Neuronal stem cell (in vitro differentiated cells): ENCODE measurements at regions not wholly inside any gene's neighbourhood (a gene's known extent, or its start where the extent isn't known, plus 50 kb on each side); places are given as distances from the start of the nearest gene placed in this dataset.

Experiments used
- DNase-seq: peaks from one replicate; pipeline ENCODE4 v3.0.0-alpha.2; 2013; ENCODE audit warnings: low spot score
- H2AFZ ChIP-seq: one replicate; pipeline ENCODE4 v1.6.1; 2013; ENCODE audit warnings: mild to moderate bottlenecking, low read length, inconsistent platforms
- H2AK5ac ChIP-seq: 2 replicates; pipeline ENCODE4 v1.6.1; 2013; ENCODE audit warnings: low read depth, mild to moderate bottlenecking, inconsistent platforms, low read length, moderate library complexity, mixed read lengths
- H2BK120ac ChIP-seq: 2 replicates; pipeline ENCODE4 v1.6.1; 2013; ENCODE audit warnings: low read depth, mild to moderate bottlenecking, inconsistent platforms, low read length, moderate library complexity, mixed read lengths
- H2BK12ac ChIP-seq: one replicate; pipeline ENCODE4 v1.6.1; 2013; ENCODE audit warnings: low read length, inconsistent platforms
- H2BK15ac ChIP-seq: 2 replicates; pipeline ENCODE4 v1.6.1; 2013; ENCODE audit warnings: mild to moderate bottlenecking, low read length, inconsistent platforms, mixed read lengths
- H2BK5ac ChIP-seq: one replicate; pipeline ENCODE4 v1.6.1; 2013; ENCODE audit warnings: inconsistent platforms, mild to moderate bottlenecking, low read length, moderate library complexity
- H3K14ac ChIP-seq: one replicate; pipeline ENCODE4 v1.6.1; 2013; ENCODE audit warnings: low read length, inconsistent platforms
- H3K18ac ChIP-seq: 2 replicates; pipeline ENCODE4 v1.6.1; 2013; ENCODE audit warnings: low read length, inconsistent platforms
- H3K23ac ChIP-seq: 2 replicates; pipeline ENCODE4 v1.6.1; 2013; ENCODE audit warnings: low read depth, mild to moderate bottlenecking, mixed read lengths, low read length, inconsistent platforms; ENCODE audit not compliant: poor library complexity
- H3K27ac ChIP-seq: replicated peaks from 3 replicates; pipeline ENCODE4 v1.5.1; 2013; ENCODE audit warnings: low read length, inconsistent platforms
- H3K27me3 ChIP-seq, 3 experiments: 2 replicates each; pipeline ENCODE4 v1.6.1; 2013; ENCODE audit warnings: low read length in 3 of 3, mild to moderate bottlenecking in 2 of 3, inconsistent platforms in 1 of 3, low read depth in 1 of 3, mixed read lengths in 1 of 3, moderate library complexity in 1 of 3; ENCODE audit not compliant: control insufficient read depth in 3 of 3, insufficient read depth in 3 of 3
- H3K36me3 ChIP-seq, 2 donors: replicated peaks in 1 of 2; 2 replicates each; pipeline ENCODE4 v1.6.1; 2013; ENCODE audit warnings: low read length in 2 of 2; ENCODE audit not compliant: control insufficient read depth in 2 of 2, insufficient read depth in 2 of 2
- H3K4ac ChIP-seq: 2 replicates; pipeline ENCODE4 v1.6.1; 2013; ENCODE audit warnings: inconsistent platforms, mild to moderate bottlenecking, low read length, moderate library complexity
- H3K4me1 ChIP-seq, 2 donors: 1 replicate in 1 of 2; 2 replicates in 1 of 2; pipeline ENCODE4 v1.6.1; 2013; ENCODE audit warnings: low read length in 2 of 2, low read depth in 1 of 2; ENCODE audit not compliant: control insufficient read depth in 2 of 2, insufficient read depth in 1 of 2
- H3K4me2 ChIP-seq: one replicate; pipeline ENCODE4 v1.6.1; 2013; ENCODE audit warnings: mild to moderate bottlenecking, low read length, inconsistent platforms; ENCODE audit not compliant: insufficient read depth, poor library complexity, severe bottlenecking
- H3K4me3 ChIP-seq, 2 donors: 2 replicates each; pipeline ENCODE4 v1.5.1; 2013; ENCODE audit warnings: low read length in 2 of 2, mild to moderate bottlenecking in 2 of 2, inconsistent platforms in 1 of 2, moderate library complexity in 1 of 2
- H3K79me1 ChIP-seq: one replicate; pipeline ENCODE4 v1.6.1; 2013; ENCODE audit warnings: low read depth, mild to moderate bottlenecking, inconsistent platforms, low read length, moderate library complexity
- H3K9ac ChIP-seq: one replicate; pipeline ENCODE4 v1.6.1; 2013; ENCODE audit warnings: mild to moderate bottlenecking, low read depth, low read length, inconsistent platforms; ENCODE audit not compliant: poor library complexity
- H3K9me3 ChIP-seq, 2 donors: replicated peaks in 1 of 2; 2 replicates each; pipeline versions ENCODE3 to v1.6.1; 2013; ENCODE audit warnings: low read length in 2 of 2, mild to moderate bottlenecking in 2 of 2, inconsistent platforms in 1 of 2, low read depth in 1 of 2, mixed read lengths in 1 of 2, moderate library complexity in 1 of 2; ENCODE audit not compliant: control insufficient read depth in 2 of 2, insufficient read depth in 1 of 2
- H4K8ac ChIP-seq: one replicate; pipeline ENCODE4 v1.6.1; 2013; ENCODE audit warnings: low read depth, mild to moderate bottlenecking, inconsistent platforms, low read length, moderate library complexity
- H4K91ac ChIP-seq: one replicate; pipeline ENCODE4 v1.6.1; 2013; ENCODE audit warnings: low read length, low read depth, mild to moderate bottlenecking, inconsistent platforms; ENCODE audit not compliant: poor library complexity
- WGBS, 2 donors: extraction: QIAGEN DNeasy Blood & Tissue Kit; methylation state at CpG; one replicate each; pipeline ENCODE4 v1.1.7; 2013; ENCODE audit warnings: missing lambda C conversion rate in 2 of 2, mixed read lengths in 1 of 2; ENCODE audit not compliant: insufficient read length in 2 of 2, insufficient replicate concordance in 1 of 2; ENCODE audit errors: extremely low coverage in 2 of 2; 5-methylcytosine and 5-hydroxymethylcytosine counted together

GRCh38 chr11:29310725-29311342, 706.0 kb downstream of the KCNA4 start:
- H3K14ac ChIP-seq: no peak overlapping the region
- no peak for DNase-seq
- H4K91ac ChIP-seq: no peak overlapping the region
- H3K27me3 ChIP-seq: no peaks in the 10 kb centered on the region
- H3K9ac ChIP-seq: no peak overlapping the region
- no CpG with 5 or more reads among the region's 3 CpGs for WGBS, 2 donors
- no peak overlapping the region for H3K4me3 ChIP-seq
- no peak overlapping the region for H2BK15ac ChIP-seq
- no peaks in the 10 kb centered on the region for H3K36me3 ChIP-seq
- no peak overlapping the region for H4K8ac ChIP-seq
- H3K4me2 ChIP-seq: no peak overlapping the region
- H2BK12ac ChIP-seq: no peak overlapping the region
- H2BK120ac ChIP-seq: no peak overlapping the region
- H3K27ac ChIP-seq: no peak overlapping the region
- H3K4ac ChIP-seq: no peak overlapping the region
- no peaks in the 10 kb centered on the region for H3K79me1 ChIP-seq
- H3K23ac ChIP-seq: no peak overlapping the region
- no peak overlapping the region for H2AK5ac ChIP-seq
- no peak overlapping the region for H3K18ac ChIP-seq
- no peak overlapping the region for H2AFZ ChIP-seq
- no peaks in the 10 kb centered on the region for H3K9me3 ChIP-seq
- no peak overlapping the region for H2BK5ac ChIP-seq
- H3K4me1 ChIP-seq: peaks cover 0 to 2% of the 10 kb centered on the region in 2 donors

- Histone ChIP-seq H3K18ac (no peak overlapping the region), H2BK120ac (no peak overlapping the region), H3K4ac (no peak overlapping the region), H3K9ac (no peak overlapping the region), H2AK5ac (no peak overlapping the region), H2BK15ac (no peak overlapping the region), H3K4me2 (no peak overlapping the region), H2BK5ac (no peak overlapping the region), H2AFZ (no peak overlapping the region), H3K14ac (no peak overlapping the region), H3K9me3 (no peaks in the 10 kb centered on the region), H3K27ac (no peak overlapping the region), H3K27me3 (no peaks in the 10 kb centered on the region), H4K91ac (no peak overlapping the region), H3K36me3 (no peaks in the 10 kb centered on the region), H3K4me3 (no peak overlapping the region), H3K23ac (no peak overlapping the region), H3K4me1 (peaks cover 0 to 2% of the 10 kb centered on the region in 2 donors), H2BK12ac (no peak overlapping the region), H3K79me1 (no peaks in the 10 kb centered on the region), H4K8ac (no peak overlapping the region)
- no CpG with 5 or more reads among the region's 1 CpG for WGBS, 2 donors
- no peak for DNase-seq
Observed at GRCh38 chr11:29309992-29310391, 706.8 kb downstream of the KCNA4 start.

GRCh38 chr11:29306527-29306926, 710.3 kb downstream of the KCNA4 start:
- H3K27me3 ChIP-seq: no peaks in the 10 kb centered on the region
- H3K4me1 ChIP-seq: peaks cover 0 to 2% of the 10 kb centered on the region in 2 donors
- no peaks in the 10 kb centered on the region for H3K79me1 ChIP-seq
- no peak overlapping the region for H3K27ac ChIP-seq
- H2BK5ac ChIP-seq: no peak overlapping the region
- H3K4ac ChIP-seq: no peak overlapping the region
- no peak overlapping the region for H2AFZ ChIP-seq
- no peak overlapping the region for H3K14ac ChIP-seq
- no peak overlapping the region for H3K18ac ChIP-seq
- DNase-seq: no peak
- H4K8ac ChIP-seq: no peak overlapping the region
- H2BK120ac ChIP-seq: no peak overlapping the region
- no peak overlapping the region for H3K4me2 ChIP-seq
- WGBS, 2 donors: no CpG with 5 or more reads among the region's 1 CpG
- H4K91ac ChIP-seq: no peak overlapping the region
- H2BK12ac ChIP-seq: no peak overlapping the region
- H2BK15ac ChIP-seq: no peak overlapping the region
- H3K9me3 ChIP-seq: no peaks in the 10 kb centered on the region
- H3K9ac ChIP-seq: no peak overlapping the region
- no peaks in the 10 kb centered on the region for H3K36me3 ChIP-seq
- H3K23ac ChIP-seq: no peak overlapping the region
- H2AK5ac ChIP-seq: no peak overlapping the region
- no peak overlapping the region for H3K4me3 ChIP-seq

GRCh38 chr11:29305456-29306232, 711.2 kb downstream of the KCNA4 start:
- Histone ChIP-seq H3K27me3 (no peaks in the 10 kb centered on the region), H3K79me1 (no peaks in the 10 kb centered on the region), H3K9me3 (no peaks in the 10 kb centered on the region)

More at GRCh38 chr11:29305456-29306232, 711.2 kb downstream of the KCNA4 start:
- no peaks in the 10 kb centered on the region for H3K36me3 ChIP-seq
- no peak overlapping the region for H3K4ac ChIP-seq
- no peak overlapping the region for H4K91ac ChIP-seq
- H3K27ac ChIP-seq: no peak overlapping the region
- no peak overlapping the region for H3K4me3 ChIP-seq
- H3K23ac ChIP-seq: no peak overlapping the region
- no peak overlapping the region for H2BK12ac ChIP-seq
- no peak overlapping the region for H4K8ac ChIP-seq
- H3K14ac ChIP-seq: no peak overlapping the region
- no peak overlapping the region for H3K18ac ChIP-seq
- no peak overlapping the region for H3K9ac ChIP-seq
- H2AK5ac ChIP-seq: no peak overlapping the region
- DNase-seq: no peak
- H3K4me1 ChIP-seq: peaks cover 0 to 2% of the 10 kb centered on the region in 2 donors
- H2BK5ac ChIP-seq: no peak overlapping the region
- H2BK120ac ChIP-seq: no peak overlapping the region
- no peak overlapping the region for H2BK15ac ChIP-seq
- no peak overlapping the region for H2AFZ ChIP-seq
- no peak overlapping the region for H3K4me2 ChIP-seq
